Activated gamma-delta T cell treated with anti-CD3 and anti-CD28 coated beads, Interleukin-2, amount 50 U/mL, for 16 hours (primary cell): ENCODE measurements at regions not wholly inside any gene's neighbourhood (a gene's known extent, or its start where the extent isn't known, plus 50 kb on each side); places are given as distances from the start of the nearest gene placed in this dataset.

Experiments used
- DNase-seq: peaks from one replicate; pipeline ENCODE4 v3.0.0-alpha.2; 2020; ENCODE audit warnings: low read depth

- DNase-seq, result no peak
Measured at GRCh38 chr7:130897515-130898419, 163.8 kb upstream of the KLF14 start.

GRCh38 chr7:130899071-130899560 is 165.1 kb upstream of the KLF14 start:
- no peak for DNase-seq

GRCh38 chr7:130899638-130900401 is 165.8 kb upstream of the KLF14 start:
- DNase-seq, result no peak

GRCh38 chr7:130900471-130901076 is 166.6 kb upstream of the KLF14 start:
- DNase-seq, result no peak

GRCh38 chr7:130901209-130901783 is 167.3 kb upstream of the KLF14 start:
- DNase-seq, result no peak

GRCh38 chr7:130902755-130903357 is 168.8 kb upstream of the KLF14 start:
- no peak for DNase-seq

- DNase-seq, result no peak
Measured at GRCh38 chr7:130903358-130903974, 169.5 kb upstream of the KLF14 start.

- DNase-seq, result no peak
Measured at GRCh38 chr7:130904031-130904757, 170.2 kb upstream of the KLF14 start.

GRCh38 chr7:130904792-130905191 is 170.8 kb upstream of the KLF14 start:
- DNase-seq, result no peak

- no peak for DNase-seq
Measured at GRCh38 chr7:130906575-130906974, 172.6 kb upstream of the KLF14 start.

- DNase-seq, result no peak
Measured at GRCh38 chr7:130907439-130907838, 173.4 kb upstream of the KLF14 start.

- no peak for DNase-seq
Measured at GRCh38 chr7:130908345-130909160, 174.5 kb upstream of the KLF14 start.

- DNase-seq, result no peak
Measured at GRCh38 chr7:130909161-130909836, 175.3 kb upstream of the KLF14 start.

GRCh38 chr7:130909881-130910672 is 176.1 kb upstream of the KLF14 start:
- no peak for DNase-seq

- DNase-seq, result no peak
Measured at GRCh38 chr7:130910949-130911944, 177.2 kb upstream of the KLF14 start.

- DNase-seq, result no peak
Measured at GRCh38 chr7:130912082-130912861, 178.3 kb upstream of the KLF14 start.
